Keratinocyte (primary cell): ENCODE measurements at regions not wholly inside any gene's neighbourhood (a gene's known extent, or its start where the extent isn't known, plus 50 kb on each side); places are given as distances from the start of the nearest gene placed in this dataset.

ENCODE experiments used
- CTCF ChIP-seq, 3 experiments: IDR thresholded peaks in 1 of 3; conservative IDR thresholded peaks in 1 of 3; optimal IDR thresholded peaks in 1 of 3; 2 replicates in 2 of 3; 3 replicates in 1 of 3; pipeline versions ENCODE3 to v1.5.1; 2011; ENCODE audit warnings: low read length in 3 of 3, mild to moderate bottlenecking in 3 of 3, moderate library complexity in 2 of 3, control low read depth in 1 of 3, inconsistent platforms in 1 of 3; ENCODE audit not compliant: insufficient read depth in 2 of 3; ENCODE audit errors: extremely low read depth in 1 of 3
- EZH2 ChIP-seq: IDR thresholded peaks from one replicate; pipeline ENCODE4 v1.6.1; 2012; ENCODE audit warnings: inconsistent platforms, mild to moderate bottlenecking, low read length, moderate library complexity

- no peak for TF ChIP-seq CTCF (optimal IDR thresholded peaks at IDR 0.05 in 1 of 3, IDR thresholded peaks at IDR 0.05 in 1 of 3, conservative IDR thresholded peaks at IDR 0.05 in 1 of 3; ENCODE audit: extremely low read depth in 1 of 3, insufficient read depth in 2 of 3, low read length in 3 of 3)
- TF ChIP-seq EZH2, result no peak
Measured at GRCh38 chr21:20627594-20627993, 370.6 kb upstream of the NCAM2 start.
